Left ventricle myocardium inferior (tissue), 1 donor: ENCODE measurements at regions not wholly inside any gene's neighbourhood (a gene's known extent, or its start where the extent isn't known, plus 50 kb on each side); places are given as distances from the start of the nearest gene placed in this dataset.

Experiments
- DNase-seq: peaks from one replicate; pipeline ENCODE4 v3.0.0-alpha.2; 2020
- H3K27ac ChIP-seq: fragments of 200-600 bp; replicated peaks from 2 replicates; pipeline ENCODE4 v1.8.0; 2021
- H3K27me3 ChIP-seq: fragments of 200-600 bp; 2 replicates; pipeline ENCODE4 v1.8.0; 2021; ENCODE audit warnings: low read depth
- H3K36me3 ChIP-seq: fragments of 200-600 bp; 2 replicates; pipeline ENCODE4 v1.8.0; 2021
- H3K4me1 ChIP-seq: fragments of 200-600 bp; 2 replicates; pipeline ENCODE4 v1.8.0; 2021
- H3K4me3 ChIP-seq: fragments of 200-600 bp; 2 replicates; pipeline ENCODE4 v1.8.0; 2021; ENCODE audit warnings: mild to moderate bottlenecking, moderate library complexity
- H3K9me3 ChIP-seq: fragments of 200-600 bp; replicated peaks from 2 replicates; pipeline ENCODE4 v1.8.0; 2021
- intact Hi-C: fragments of 100-400 bp; cut with micrococcal nuclease; formaldehyde crosslinking; loops from one replicate; pipeline ENCODE4 v1.11.0; 2022
- TF ChIP-seq, protein P1 (sequence below): fragments of 200-600 bp; IDR thresholded peaks from 2 replicates; pipeline ENCODE4 v1.8.0; 2021; ENCODE audit warnings: antibody characterized with exemption, mild to moderate bottlenecking, borderline replicate concordance
- donor health status: DM: no; HTN: yes; CAD: no; lungs with severe emphysema.

DNA sequence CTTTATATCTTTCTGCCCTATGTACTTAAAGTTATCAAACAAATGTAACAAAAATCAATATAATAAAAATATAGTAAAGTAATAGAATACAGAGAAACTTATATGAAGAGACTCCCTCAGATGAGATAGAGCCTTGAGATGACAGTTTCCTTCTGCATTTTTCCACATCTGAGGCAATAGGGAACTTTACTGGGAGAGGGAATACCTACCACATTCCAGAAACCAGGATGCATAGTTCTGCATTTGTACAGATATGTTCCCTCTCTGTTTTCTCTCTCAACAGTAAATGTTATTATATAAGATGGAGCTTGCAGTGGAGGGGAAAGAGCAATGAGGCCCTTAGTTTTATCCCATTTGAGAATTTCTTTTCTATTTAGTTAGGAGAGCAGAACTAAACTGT, 109.6 kb upstream of the KCNN2 start:
- no peaks in the 10 kb centered on the region for H3K4me1 ChIP-seq
- intact Hi-C loops = no loop called here
- no peaks in the 10 kb centered on the region for H3K36me3 ChIP-seq
- DNase-seq = no peak
- no peak overlapping the region for H3K27ac ChIP-seq
- TF ChIP-seq, protein P1, sequence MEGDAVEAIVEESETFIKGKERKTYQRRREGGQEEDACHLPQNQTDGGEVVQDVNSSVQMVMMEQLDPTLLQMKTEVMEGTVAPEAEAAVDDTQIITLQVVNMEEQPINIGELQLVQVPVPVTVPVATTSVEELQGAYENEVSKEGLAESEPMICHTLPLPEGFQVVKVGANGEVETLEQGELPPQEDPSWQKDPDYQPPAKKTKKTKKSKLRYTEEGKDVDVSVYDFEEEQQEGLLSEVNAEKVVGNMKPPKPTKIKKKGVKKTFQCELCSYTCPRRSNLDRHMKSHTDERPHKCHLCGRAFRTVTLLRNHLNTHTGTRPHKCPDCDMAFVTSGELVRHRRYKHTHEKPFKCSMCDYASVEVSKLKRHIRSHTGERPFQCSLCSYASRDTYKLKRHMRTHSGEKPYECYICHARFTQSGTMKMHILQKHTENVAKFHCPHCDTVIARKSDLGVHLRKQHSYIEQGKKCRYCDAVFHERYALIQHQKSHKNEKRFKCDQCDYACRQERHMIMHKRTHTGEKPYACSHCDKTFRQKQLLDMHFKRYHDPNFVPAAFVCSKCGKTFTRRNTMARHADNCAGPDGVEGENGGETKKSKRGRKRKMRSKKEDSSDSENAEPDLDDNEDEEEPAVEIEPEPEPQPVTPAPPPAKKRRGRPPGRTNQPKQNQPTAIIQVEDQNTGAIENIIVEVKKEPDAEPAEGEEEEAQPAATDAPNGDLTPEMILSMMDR = no peak
- no peaks in the 10 kb centered on the region for H3K9me3 ChIP-seq
- no peaks in the 10 kb centered on the region for H3K27me3 ChIP-seq
- no peak overlapping the region for H3K4me3 ChIP-seq

GRCh38 chr5:114255260-114255659, 106.6 kb upstream of the KCNN2 start:
- TF ChIP-seq, protein P1 = no peak
- no peaks in the 10 kb centered on the region for H3K4me1 ChIP-seq
- no peak overlapping the region for H3K4me3 ChIP-seq
- H3K36me3 ChIP-seq = no peaks in the 10 kb centered on the region
- H3K27ac ChIP-seq = no peak overlapping the region
- no peak for DNase-seq
- intact Hi-C loops = no loop called here
- H3K9me3 ChIP-seq = no peaks in the 10 kb centered on the region
- no peaks in the 10 kb centered on the region for H3K27me3 ChIP-seq

DNA sequence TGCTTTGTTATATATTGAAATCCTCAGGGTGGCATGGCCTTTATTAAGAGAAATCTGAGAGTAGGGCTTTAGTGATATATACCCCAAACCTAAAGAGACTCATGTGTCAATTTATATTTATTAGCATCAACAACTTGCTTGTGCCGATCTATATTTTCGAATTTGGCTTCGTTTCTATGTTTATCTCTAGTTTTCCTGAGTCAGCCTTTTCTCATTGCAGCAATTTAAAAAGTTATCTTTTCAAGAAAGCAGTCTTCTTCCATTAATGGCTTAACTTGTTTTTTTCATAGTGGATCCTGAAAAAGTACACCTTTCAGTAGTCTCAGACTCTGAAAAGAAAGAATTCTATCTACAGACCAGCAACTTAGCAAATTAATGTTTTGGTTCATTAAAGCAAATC, 99.9 kb upstream of the KCNN2 start:
- Histone ChIP-seq H3K9me3 (no peaks in the 10 kb centered on the region), H3K4me3 (no peak overlapping the region), H3K36me3 (no peaks in the 10 kb centered on the region), H3K27ac (no peak overlapping the region), H3K4me1 (no peaks in the 10 kb centered on the region), H3K27me3 (no peaks in the 10 kb centered on the region)
- TF ChIP-seq, protein P1 = no peak
- intact Hi-C loops = no loop called here
- no peak for DNase-seq

GRCh38 chr5:114265432-114266060, 96.3 kb upstream of the KCNN2 start:
- H3K4me1 ChIP-seq = no peaks in the 10 kb centered on the region
- H3K36me3 ChIP-seq = no peaks in the 10 kb centered on the region
- intact Hi-C loops = no loop called here
- H3K27ac ChIP-seq = no peak overlapping the region
- no peak overlapping the region for H3K4me3 ChIP-seq
- H3K9me3 ChIP-seq = no peaks in the 10 kb centered on the region
- DNase-seq = no peak
- no peaks in the 10 kb centered on the region for H3K27me3 ChIP-seq
- TF ChIP-seq, protein P1 = no peak

- no peaks in the 10 kb centered on the region for H3K9me3 ChIP-seq
- TF ChIP-seq, protein P1 = no peak
Observed at GRCh38 chr5:114266374-114266773, 95.5 kb upstream of the KCNN2 start.

More at GRCh38 chr5:114266374-114266773, 95.5 kb upstream of the KCNN2 start:
- no peaks in the 10 kb centered on the region for H3K36me3 ChIP-seq
- no peak overlapping the region for H3K4me3 ChIP-seq
- intact Hi-C loops = no loop called here
- no peaks in the 10 kb centered on the region for H3K27me3 ChIP-seq
- no peak for DNase-seq
- H3K27ac ChIP-seq = no peak overlapping the region
- H3K4me1 ChIP-seq = no peaks in the 10 kb centered on the region
